K562 (cell line): ENCODE measurements at regions not wholly inside any gene's neighbourhood (a gene's known extent, or its start where the extent isn't known, plus 50 kb on each side); places are given as distances from the start of the nearest gene placed in this dataset.

Source experiments
- ATAC-seq: fragments of 200-7000 bp; cut with Tn5 transposase; 3 replicates; pipeline ENCODE4 v1.9.1; 2020; ENCODE audit warnings: moderate library complexity
- BruUV-seq: library from RNA; stranded (reverse); fragments of 400-500 nt; replicated peaks from 2 replicates; lab custom pipeline; 2021; lab: Mats Ljungman, UMichigan
- CTCF ChIA-PET: fragments of 300-600 bp; formaldehyde crosslinking; extraction: SDS; loops from one replicate; lab custom pipeline; 2021; ENCODE audit warnings: low intra/inter-chr PET ratio; lab: Yijun Ruan, JAX
- POLR2A ChIA-PET: fragments of 300-600, 350-650 bp; sonication (Branson Sonifier 250); formaldehyde crosslinking; extraction: SDS; loops from one replicate; lab custom pipeline; 2021; ENCODE audit warnings: antibody characterized with exemption, inconsistent platforms; lab: Yijun Ruan, JAX
- DNase-seq, 4 experiments: peaks; one replicate each; pipeline versions ENCODE4 v3.0.0 to v3.0.0-alpha.2; 2011 to 2018; ENCODE audit warnings: low spot score in 3 of 4, mixed read lengths in 3 of 4; ENCODE audit errors: extremely low read depth in 1 of 4
- FAIRE-seq: peaks from 2 replicates; lab custom pipeline; 2011; peaks lifted over from hg19 to GRCh38; lab: Jason Lieb, UNC
- H2AFZ ChIP-seq: 2 replicates; pipeline ENCODE4 v1.6.0; 2011; ENCODE audit warnings: low read depth, low read length, control low read depth, inconsistent platforms
- H3K27ac ChIP-seq: fragments of 200-600 bp; 3 replicates; pipeline ENCODE4 v1.8.0; 2011; ENCODE audit warnings: low read depth, mild to moderate bottlenecking, control low read depth, inconsistent platforms, low read length, moderate library complexity, mixed read lengths; ENCODE audit errors: extremely low read depth
- H3K27me3 ChIP-seq, 2 experiments: fragments of 300-600 bp in 1 of 2; 2 replicates in 1 of 2; 3 replicates in 1 of 2; pipeline versions ENCODE4 v1.6.0 to v1.8.0; 2011; ENCODE audit warnings: inconsistent platforms in 2 of 2, low read length in 2 of 2, mild to moderate bottlenecking in 1 of 2, mixed read lengths in 1 of 2, moderate library complexity in 1 of 2; ENCODE audit not compliant: control insufficient read depth in 2 of 2, insufficient read depth in 2 of 2
- H3K36me3 ChIP-seq: fragments of 300-600 bp; 3 replicates; pipeline ENCODE4 v1.8.0; 2011; ENCODE audit warnings: mild to moderate bottlenecking, low read length, inconsistent platforms; ENCODE audit not compliant: control insufficient read depth, insufficient read depth
- H3K4me1 ChIP-seq, 2 experiments: fragments of 200-600 bp in 1 of 2; replicated peaks in 1 of 2; 2 replicates in 1 of 2; 3 replicates in 1 of 2; pipeline versions ENCODE4 v1.5.1 to v1.8.0; 2011; ENCODE audit warnings: inconsistent platforms in 2 of 2, low read length in 2 of 2, mild to moderate bottlenecking in 1 of 2, mixed read lengths in 1 of 2, moderate library complexity in 1 of 2; ENCODE audit not compliant: control insufficient read depth in 2 of 2, insufficient read depth in 2 of 2
- H3K4me2 ChIP-seq: 2 replicates; pipeline ENCODE4 v1.6.1; 2011; ENCODE audit warnings: low read length, control low read depth, inconsistent platforms, mixed read lengths; ENCODE audit not compliant: insufficient read depth
- H3K4me3 ChIP-seq: fragments of 200-600 bp; sonication (generic), shearing (Covaris generic); 2 replicates; pipeline ENCODE4 v1.5.1; 2016; ENCODE audit warnings: control low read depth, inconsistent platforms
- H3K79me2 ChIP-seq: fragments of 200-600 bp; 3 replicates; pipeline ENCODE4 v1.8.0; 2011; ENCODE audit warnings: low read length, inconsistent platforms; ENCODE audit not compliant: control insufficient read depth, insufficient read depth
- H3K9ac ChIP-seq, 2 experiments: 2 replicates each; pipeline versions ENCODE4 v1.6.0 to v1.6.1; 2011; ENCODE audit warnings: low read depth in 2 of 2, low read length in 2 of 2, control low read depth in 1 of 2, inconsistent platforms in 1 of 2, mild to moderate bottlenecking in 1 of 2, mixed read lengths in 1 of 2; ENCODE audit not compliant: insufficient read depth in 1 of 2
- H3K9me1 ChIP-seq: one replicate; pipeline ENCODE4 v1.6.0; 2011; ENCODE audit warnings: inconsistent platforms, mild to moderate bottlenecking, low read length, moderate library complexity; ENCODE audit not compliant: control insufficient read depth, insufficient read depth
- H3K9me3 ChIP-seq: replicated peaks from 2 replicates; pipeline ENCODE4 v1.5.1; 2011; ENCODE audit warnings: low read depth, low read length, inconsistent platforms; ENCODE audit not compliant: control insufficient read depth, insufficient read depth
- H4K20me1 ChIP-seq: replicated peaks from 2 replicates; pipeline ENCODE4 v1.6.1; 2011; ENCODE audit warnings: low read length, inconsistent platforms, mixed read lengths; ENCODE audit not compliant: control insufficient read depth, insufficient read depth
- CBX1 ChIP-seq: sonication (generic); IDR thresholded peaks from 2 replicates; pipeline ENCODE4 v1.6.1; 2016; ENCODE audit warnings: antibody characterized with exemption, low read depth, mild to moderate bottlenecking
- HOXB6 ChIP-seq: fragments of 250-450 bp; sonication (Bioruptor Pico); IDR thresholded peaks from 2 replicates; pipeline ENCODE4 v1.5.1; 2022; ENCODE audit warnings: mild to moderate bottlenecking, borderline replicate concordance
- ILK ChIP-seq: fragments of 450-650 bp; IDR thresholded peaks from 2 replicates; pipeline ENCODE4 v1.6.1; 2016; ENCODE audit warnings: missing genetic modification characterization, low read depth, mild to moderate bottlenecking, missing compliant biosample characterization, moderate library complexity, borderline replicate concordance
- MEIS2 ChIP-seq: fragments of 450-650 bp; IDR thresholded peaks from 2 replicates; pipeline ENCODE4 v1.6.1; 2014; ENCODE audit warnings: mild to moderate bottlenecking; ENCODE audit not compliant: partially characterized antibody
- POLR2B ChIP-seq: fragments of 450-650 bp; IDR thresholded peaks from 2 replicates; pipeline ENCODE4 v1.6.1; 2018; ENCODE audit warnings: low read depth; ENCODE audit not compliant: partially characterized antibody
- PURB ChIP-seq: sonication (generic); formaldehyde crosslinking; IDR thresholded peaks from 2 replicates; pipeline ENCODE4 v1.9.0; 2021; ENCODE audit warnings: low read depth, mild to moderate bottlenecking, missing genetic modification reagents
- RB1 ChIP-seq: fragments of 450-650 bp; IDR thresholded peaks from 2 replicates; pipeline ENCODE4 v1.6.1; 2017; ENCODE audit warnings: low read depth, mild to moderate bottlenecking
- SIX5 ChIP-seq, 2 experiments: IDR thresholded peaks; 2 replicates each; pipeline ENCODE4 v1.6.1; 2011; ENCODE audit warnings: low read length in 2 of 2, borderline replicate concordance in 1 of 2, low read depth in 1 of 2, mild to moderate bottlenecking in 1 of 2, moderate library complexity in 1 of 2; ENCODE audit not compliant: insufficient read depth in 1 of 2
- STAG1 ChIP-seq: sonication (generic); formaldehyde crosslinking; IDR thresholded peaks from 2 replicates; pipeline ENCODE4 v1.5.0; 2020; ENCODE audit warnings: missing genetic modification reagents, borderline replicate concordance
- WGBS: fragments of 100-300 bp; shearing (Covaris generic); methylation state at CpG from one replicate; pipeline ENCODE4 v1.1.6; 2016; ENCODE audit warnings: low coverage, mixed read lengths; ENCODE audit not compliant: insufficient coverage; ENCODE audit errors: missing lambda C conversion rate; 5-methylcytosine and 5-hydroxymethylcytosine counted together
- in situ Hi-C: fragments of 300-500 bp; cut with MboI; formaldehyde crosslinking; loops from 4 replicates; pipeline ENCODE4 v1.15.0; 2018; ENCODE audit warnings: inconsistent platforms, mixed read lengths
- intact Hi-C: fragments of 100-400 bp; cut with micrococcal nuclease; formaldehyde crosslinking; loops from 2 replicates; pipeline ENCODE4 v1.14.2; 2022
- TF ChIP-seq, protein P1 (sequence below): fragments of 250-450 bp; sonication (Bioruptor Pico); IDR thresholded peaks from 2 replicates; pipeline ENCODE4 v1.8.0; 2022; ENCODE audit warnings: moderate library complexity, mild to moderate bottlenecking, inconsistent platforms
- TF ChIP-seq, protein P2 (sequence below): fragments of 450-650 bp; IDR thresholded peaks from 2 replicates; pipeline ENCODE4 v1.6.1; 2016; ENCODE audit warnings: low read depth, mild to moderate bottlenecking, moderate library complexity
- TF ChIP-seq, protein P3 (sequence below): fragments of 450-650 bp; IDR thresholded peaks from 2 replicates; pipeline ENCODE4 v1.6.1; 2018; ENCODE audit warnings: mild to moderate bottlenecking, low read depth; ENCODE audit not compliant: partially characterized antibody
- TF ChIP-seq, protein P4 (sequence below): fragments of 450-650 bp; formaldehyde crosslinking; IDR thresholded peaks from 2 replicates; pipeline ENCODE4 v1.4.0; 2020; ENCODE audit warnings: mild to moderate bottlenecking, moderate library complexity
- TF ChIP-seq, protein P5 (sequence below): fragments of 250-450 bp; sonication (Bioruptor Pico); IDR thresholded peaks from 2 replicates; pipeline ENCODE4 v1.5.0; 2021

DNA sequence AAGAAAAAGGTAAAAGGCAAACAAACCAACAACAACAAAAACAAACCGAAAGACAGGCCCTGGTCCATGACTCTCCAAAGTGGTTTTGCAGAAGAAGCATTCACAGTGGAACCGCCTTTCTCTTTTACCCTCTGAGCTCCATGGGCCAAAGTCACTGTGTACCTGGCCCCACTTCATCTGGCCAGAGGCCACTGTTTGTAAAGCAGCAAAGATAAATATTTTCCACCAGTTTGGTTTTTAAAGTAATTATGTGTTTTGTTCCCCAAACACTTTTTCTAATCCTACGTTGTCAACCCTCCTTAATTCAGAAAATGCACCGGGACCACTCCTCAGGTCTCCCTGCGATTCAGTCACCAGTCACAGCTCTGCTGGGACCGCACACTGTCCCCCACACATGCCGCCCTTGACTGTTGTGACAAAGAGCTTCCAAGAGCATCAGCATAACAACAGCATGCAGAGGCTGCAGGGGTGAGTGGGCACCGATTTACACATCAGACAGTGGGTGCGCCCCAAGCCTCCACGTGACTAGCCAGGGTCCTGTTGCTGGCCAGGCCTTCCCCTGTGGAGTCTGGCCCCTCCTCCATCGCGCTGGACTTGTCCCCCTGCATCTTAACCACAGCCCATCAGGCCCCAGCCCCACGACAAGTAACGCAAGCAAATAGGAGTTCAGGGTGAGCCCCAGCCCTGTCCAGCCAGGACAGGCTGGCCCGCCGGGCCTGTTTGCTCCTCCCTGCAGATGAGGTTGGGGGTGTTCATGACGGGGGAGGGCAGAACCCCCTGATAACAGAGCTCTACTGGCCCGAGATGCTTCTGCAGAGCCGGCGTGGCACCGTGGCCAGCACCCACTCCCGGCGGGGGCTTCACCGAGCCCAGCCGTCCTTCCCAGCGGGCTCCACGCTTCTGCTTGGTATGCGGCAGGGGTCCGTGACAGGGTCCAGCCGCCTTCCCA is 65.2 kb upstream of the DIO3 start:
- no peak overlapping the region for H3K27ac ChIP-seq
- POLR2A ChIA-PET = no interaction called here
- WGBS = 6% methylated on average over 24 of the region's 30 CpGs
- H2AFZ ChIP-seq = no peak overlapping the region
- ATAC-seq (no peak), DNase-seq (no peak), FAIRE-seq (no peak)
- intact Hi-C loops (no loop called here), in situ Hi-C loops (no loop called here)
- no peak overlapping the region for H3K4me2 ChIP-seq
- H4K20me1 ChIP-seq = no peaks in the 10 kb centered on the region
- H3K9ac ChIP-seq = no peak overlapping the region
- no peaks in the 10 kb centered on the region for H3K36me3 ChIP-seq
- H3K4me3 ChIP-seq = no peak overlapping the region
- H3K79me2 ChIP-seq = no peaks in the 10 kb centered on the region
- H3K9me1 ChIP-seq = no peaks in the 10 kb centered on the region
- TF ChIP-seq, protein P1, sequence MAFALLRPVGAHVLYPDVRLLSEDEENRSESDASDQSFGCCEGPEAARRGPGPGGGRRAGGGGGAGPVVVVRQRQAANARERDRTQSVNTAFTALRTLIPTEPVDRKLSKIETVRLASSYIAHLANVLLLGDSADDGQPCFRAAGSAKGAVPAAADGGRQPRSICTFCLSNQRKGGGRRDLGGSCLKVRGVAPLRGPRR (CRISPR knock-in tag) = no peak
- TF ChIP-seq, protein P2, sequence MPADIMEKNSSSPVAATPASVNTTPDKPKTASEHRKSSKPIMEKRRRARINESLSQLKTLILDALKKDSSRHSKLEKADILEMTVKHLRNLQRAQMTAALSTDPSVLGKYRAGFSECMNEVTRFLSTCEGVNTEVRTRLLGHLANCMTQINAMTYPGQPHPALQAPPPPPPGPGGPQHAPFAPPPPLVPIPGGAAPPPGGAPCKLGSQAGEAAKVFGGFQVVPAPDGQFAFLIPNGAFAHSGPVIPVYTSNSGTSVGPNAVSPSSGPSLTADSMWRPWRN = no peak
- TF ChIP-seq ILK (no peak), PURB (CRISPR knock-in tag) (no peak), RB1 (no peak), MEIS2 (no peak), POLR2B (no peak), HOXB6 (no peak), CBX1 (no peak), SIX5 (IDR thresholded peaks at IDR 0.05; ENCODE audit: borderline replicate concordance in 1 of 2, insufficient read depth in 1 of 2, low read depth in 1 of 2, low read length in 2 of 2) (no peak), STAG1 (CRISPR knock-in tag) (no peak)
- TF ChIP-seq, protein P3, sequence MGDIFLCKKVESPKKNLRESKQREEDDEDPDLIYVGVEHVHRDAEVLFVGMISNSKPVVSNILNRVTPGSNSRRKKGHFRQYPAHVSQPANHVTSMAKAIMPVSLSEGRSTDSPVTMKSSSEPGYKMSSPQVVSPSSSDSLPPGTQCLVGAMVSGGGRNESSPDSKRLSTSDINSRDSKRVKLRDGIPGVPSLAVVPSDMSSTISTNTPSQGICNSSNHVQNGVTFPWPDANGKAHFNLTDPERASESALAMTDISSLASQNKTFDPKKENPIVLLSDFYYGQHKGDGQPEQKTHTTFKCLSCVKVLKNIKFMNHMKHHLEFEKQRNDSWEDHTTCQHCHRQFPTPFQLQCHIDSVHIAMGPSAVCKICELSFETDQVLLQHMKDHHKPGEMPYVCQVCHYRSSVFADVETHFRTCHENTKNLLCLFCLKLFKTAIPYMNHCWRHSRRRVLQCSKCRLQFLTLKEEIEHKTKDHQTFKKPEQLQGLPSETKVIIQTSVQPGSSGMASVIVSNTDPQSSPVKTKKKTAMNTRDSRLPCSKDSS = no peak
- TF ChIP-seq, protein P4, sequence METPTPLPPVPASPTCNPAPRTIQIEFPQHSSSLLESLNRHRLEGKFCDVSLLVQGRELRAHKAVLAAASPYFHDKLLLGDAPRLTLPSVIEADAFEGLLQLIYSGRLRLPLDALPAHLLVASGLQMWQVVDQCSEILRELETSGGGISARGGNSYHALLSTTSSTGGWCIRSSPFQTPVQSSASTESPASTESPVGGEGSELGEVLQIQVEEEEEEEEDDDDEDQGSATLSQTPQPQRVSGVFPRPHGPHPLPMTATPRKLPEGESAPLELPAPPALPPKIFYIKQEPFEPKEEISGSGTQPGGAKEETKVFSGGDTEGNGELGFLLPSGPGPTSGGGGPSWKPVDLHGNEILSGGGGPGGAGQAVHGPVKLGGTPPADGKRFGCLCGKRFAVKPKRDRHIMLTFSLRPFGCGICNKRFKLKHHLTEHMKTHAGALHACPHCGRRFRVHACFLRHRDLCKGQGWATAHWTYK (CRISPR knock-in tag) = no peak
- TF ChIP-seq, protein P5, sequence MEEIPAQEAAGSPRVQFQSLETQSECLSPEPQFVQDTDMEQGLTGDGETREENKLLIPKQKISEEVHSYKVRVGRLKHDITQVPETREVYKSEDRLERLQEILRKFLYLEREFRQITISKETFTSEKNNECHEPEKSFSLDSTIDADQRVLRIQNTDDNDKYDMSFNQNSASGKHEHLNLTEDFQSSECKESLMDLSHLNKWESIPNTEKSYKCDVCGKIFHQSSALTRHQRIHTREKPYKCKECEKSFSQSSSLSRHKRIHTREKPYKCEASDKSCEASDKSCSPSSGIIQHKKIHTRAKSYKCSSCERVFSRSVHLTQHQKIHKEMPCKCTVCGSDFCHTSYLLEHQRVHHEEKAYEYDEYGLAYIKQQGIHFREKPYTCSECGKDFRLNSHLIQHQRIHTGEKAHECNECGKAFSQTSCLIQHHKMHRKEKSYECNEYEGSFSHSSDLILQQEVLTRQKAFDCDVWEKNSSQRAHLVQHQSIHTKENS (CRISPR knock-in tag) = no peak
- no peaks in the 10 kb centered on the region for H3K9me3 ChIP-seq
- peaks cover 5 to 66% of the 10 kb centered on the region in 2 experiments; a peak in 4 of 5 replicates for H3K27me3 ChIP-seq
- no peaks in the 10 kb centered on the region; a peak in 1 of 5 replicates for H3K4me1 ChIP-seq
- no TSS peak for BruUV-seq
- CTCF ChIA-PET = no interaction called here
